Esophagus squamous epithelium (tissue), 4 donors: ENCODE measurements at regions not wholly inside any gene's neighbourhood (a gene's known extent, or its start where the extent isn't known, plus 50 kb on each side); places are given as distances from the start of the nearest gene placed in this dataset.

Source experiments
- CTCF ChIP-seq, 6 experiments: fragments of 450-650 bp in 4 of 6; fragments of 200-600 bp in 2 of 6; sonication (generic) in 2 of 6; IDR thresholded peaks; one replicate each; pipeline ENCODE4 v1.5.1; 2016 to 2019; ENCODE audit warnings: antibody characterized with exemption in 6 of 6, mild to moderate bottlenecking in 4 of 6, moderate library complexity in 4 of 6
- POLR2A ChIP-seq, 4 donors: fragments of 450-650 bp; IDR thresholded peaks; one replicate each; pipeline ENCODE4 v1.6.1; 2017; ENCODE audit warnings: antibody characterized with exemption in 4 of 4, mild to moderate bottlenecking in 4 of 4, moderate library complexity in 3 of 4

- no peak for TF ChIP-seq POLR2A (IDR thresholded peaks at IDR 0.05)
- no peak for TF ChIP-seq CTCF (IDR thresholded peaks at IDR 0.05)
These were observed 504.2 kb upstream of the SALL1 start for GRCh38 chr16:51655249-51655648.
